HG03095 (cell line): ENCODE measurements at regions not wholly inside any gene's neighbourhood (a gene's known extent, or its start where the extent isn't known, plus 50 kb on each side); places are given as distances from the start of the nearest gene placed in this dataset.

ENCODE experiments used
- ATAC-seq: cut with Tn5 transposase; IDR thresholded peaks from one replicate; pipeline ENCODE4 v1.9.1; 2021; ENCODE audit warnings: moderate library complexity; ENCODE audit not compliant: unreplicated experiment

- ATAC-seq: no peak
Measured at GRCh38 chr5:29780401-29780800, 1413.1 kb upstream of the CDH6 start.

GRCh38 chr5:29779141-29779540, 1414.3 kb upstream of the CDH6 start:
- ATAC-seq: no peak

- no peak for ATAC-seq
Measured at GRCh38 chr5:29777373-29777772, 1416.1 kb upstream of the CDH6 start.

GRCh38 chr5:29770936-29771335, 1422.5 kb upstream of the CDH6 start:
- no peak for ATAC-seq

- no peak for ATAC-seq
Measured at GRCh38 chr5:29769474-29769873, 1424.0 kb upstream of the CDH6 start.

- ATAC-seq: no peak
Measured at GRCh38 chr5:29758986-29759421, 1434.5 kb upstream of the CDH6 start.

- ATAC-seq: no peak
Measured at GRCh38 chr5:29750453-29750852, 1443.0 kb upstream of the CDH6 start.

GRCh38 chr5:29744618-29745017, 1448.9 kb upstream of the CDH6 start:
- no peak for ATAC-seq

- no peak for ATAC-seq
Measured at GRCh38 chr5:29720954-29721353, 1472.5 kb upstream of the CDH6 start.

GRCh38 chr5:29719171-29719570, 1474.3 kb upstream of the CDH6 start:
- no peak for ATAC-seq

GRCh38 chr5:29715167-29715566, 1478.3 kb upstream of the CDH6 start:
- no peak for ATAC-seq

GRCh38 chr5:29702875-29703274, 1490.6 kb upstream of the CDH6 start:
- no peak for ATAC-seq

GRCh38 chr5:29701600-29701999, 1491.9 kb upstream of the CDH6 start:
- ATAC-seq: no peak

GRCh38 chr5:29697785-29698414, 1495.6 kb upstream of the CDH6 start:
- ATAC-seq: no peak

GRCh38 chr5:29697278-29697677, 1496.2 kb upstream of the CDH6 start:
- no peak for ATAC-seq

- no peak for ATAC-seq
Measured at GRCh38 chr5:29672678-29673077, 1520.8 kb upstream of the CDH6 start.

- ATAC-seq: no peak
Measured at GRCh38 chr5:29662876-29663275, 1530.6 kb upstream of the CDH6 start.

- ATAC-seq: no peak
Measured at GRCh38 chr5:29654954-29655353, 1538.5 kb upstream of the CDH6 start.

GRCh38 chr5:29649321-29649720, 1544.2 kb upstream of the CDH6 start:
- no peak for ATAC-seq

- no peak for ATAC-seq
Measured at GRCh38 chr5:29642601-29643000, 1550.9 kb upstream of the CDH6 start.

- no peak for ATAC-seq
Measured at GRCh38 chr5:29614206-29614605, 1579.3 kb upstream of the CDH6 start.

GRCh38 chr5:29588236-29588635, 1605.2 kb upstream of the CDH6 start:
- ATAC-seq: no peak

GRCh38 chr5:29587832-29588231, 1605.7 kb upstream of the CDH6 start:
- no peak for ATAC-seq
